ENCODE measurements at regions not wholly inside any gene's neighbourhood (a gene's known extent, or its start where the extent isn't known, plus 50 kb on each side); places are given as distances from the start of the nearest gene placed in this dataset.

- no peak for TF ChIP-seq CTCF (IDR thresholded peaks at IDR 0.05; ENCODE audit: unreplicated experiment)
- H3K27me3 Mint-ChIP-seq (ENCODE audit: insufficient read depth, unreplicated experiment) = no peaks in the 10 kb centered on the region
- H3K4me3 Mint-ChIP-seq (ENCODE audit: unreplicated experiment) = no peak overlapping the region
- ChIA-PET CTCF (no interaction called here), POLR2A (interaction anchor here (0.6 kb wide), 1 partner anchor 84 kb away, joined by 3 read pairs; no protein-coding TSS in a partner anchor)
- peak; percentile 39 for DNase-seq (ENCODE audit: unreplicated experiment)
- H3K36me3 Mint-ChIP-seq (ENCODE audit: insufficient read depth, unreplicated experiment) = no peaks in the 10 kb centered on the region
- H3K9me3 Mint-ChIP-seq (ENCODE audit: unreplicated experiment) = no peaks in the 10 kb centered on the region
- no TSS peak for BruUV-seq (replicated peaks)
- intact Hi-C loops (cut with micrococcal nuclease) = no loop called here
- H3K4me1 Mint-ChIP-seq (ENCODE audit: insufficient read depth, unreplicated experiment) = peaks cover 23% of the 10 kb centered on the region
- H3K27ac Mint-ChIP-seq (ENCODE audit: low read depth, unreplicated experiment) = peak overlapping the region; percentile 28
These were observed 178.0 kb upstream of the GLI3 start for GRCh38 chr7:42414941-42415505.

GRCh38 chr7:42414028-42414427 lies 177.0 kb upstream of the GLI3 start:
- intact Hi-C loops (cut with micrococcal nuclease) = no loop called here
- Mint-ChIP-seq H3K27ac (ENCODE audit: low read depth, unreplicated experiment) (peak overlapping the region; percentile 28), H3K4me3 (ENCODE audit: unreplicated experiment) (no peak overlapping the region), H3K9me3 (ENCODE audit: unreplicated experiment) (no peaks in the 10 kb centered on the region), H3K27me3 (ENCODE audit: insufficient read depth, unreplicated experiment) (no peaks in the 10 kb centered on the region), H3K36me3 (ENCODE audit: insufficient read depth, unreplicated experiment) (no peaks in the 10 kb centered on the region), H3K4me1 (ENCODE audit: insufficient read depth, unreplicated experiment) (peaks cover 23% of the 10 kb centered on the region)
- ChIA-PET POLR2A (no interaction called here), CTCF (no interaction called here)
- no TSS peak for BruUV-seq (replicated peaks)
- peak; percentile 53 for DNase-seq (ENCODE audit: unreplicated experiment)
- TF ChIP-seq CTCF (IDR thresholded peaks at IDR 0.05; ENCODE audit: unreplicated experiment) = no peak

DNA sequence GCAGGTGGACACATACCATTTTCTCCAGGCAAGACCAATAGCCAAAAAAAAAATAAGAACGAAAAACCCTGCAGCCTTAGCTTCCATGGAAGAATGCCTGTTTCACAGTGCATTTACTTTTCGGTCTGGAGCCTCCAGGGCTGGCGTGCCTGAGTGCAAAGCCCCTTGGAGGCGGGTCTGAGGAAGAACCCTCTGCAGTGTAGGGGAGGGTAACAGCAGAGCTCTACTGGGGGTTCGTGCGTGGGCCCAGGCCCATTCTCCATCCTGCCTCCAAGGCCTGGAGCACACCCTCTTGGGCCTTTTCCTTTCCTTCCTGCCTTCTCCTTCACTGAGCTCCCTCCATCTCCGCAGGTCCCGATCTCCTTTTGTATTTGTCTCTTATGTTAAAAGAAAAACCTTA lies 172.3 kb upstream of the GLI3 start:
- ChIA-PET POLR2A (interaction anchor here (0.6 kb wide), 1 partner anchor 95 kb away, joined by 3 read pairs; no protein-coding TSS in a partner anchor), CTCF (interaction anchor here (0.6 kb wide), 2 partner anchors 429 to 705 kb away, joined by 3 read pairs; no protein-coding TSS in a partner anchor)
- peaks cover 11% of the 10 kb centered on the region for H3K4me1 Mint-ChIP-seq (ENCODE audit: insufficient read depth, unreplicated experiment)
- BruUV-seq (replicated peaks) = no TSS peak
- H3K27ac Mint-ChIP-seq (ENCODE audit: low read depth, unreplicated experiment) = no peak overlapping the region
- H3K27me3 Mint-ChIP-seq (ENCODE audit: insufficient read depth, unreplicated experiment) = no peaks in the 10 kb centered on the region
- no peak for TF ChIP-seq CTCF (IDR thresholded peaks at IDR 0.05; ENCODE audit: unreplicated experiment)
- intact Hi-C loops (cut with micrococcal nuclease) = no loop called here
- no peaks in the 10 kb centered on the region for H3K9me3 Mint-ChIP-seq (ENCODE audit: unreplicated experiment)
- no peaks in the 10 kb centered on the region for H3K36me3 Mint-ChIP-seq (ENCODE audit: insufficient read depth, unreplicated experiment)
- no peak overlapping the region for H3K4me3 Mint-ChIP-seq (ENCODE audit: unreplicated experiment)
- DNase-seq (ENCODE audit: unreplicated experiment) = no peak

DNA sequence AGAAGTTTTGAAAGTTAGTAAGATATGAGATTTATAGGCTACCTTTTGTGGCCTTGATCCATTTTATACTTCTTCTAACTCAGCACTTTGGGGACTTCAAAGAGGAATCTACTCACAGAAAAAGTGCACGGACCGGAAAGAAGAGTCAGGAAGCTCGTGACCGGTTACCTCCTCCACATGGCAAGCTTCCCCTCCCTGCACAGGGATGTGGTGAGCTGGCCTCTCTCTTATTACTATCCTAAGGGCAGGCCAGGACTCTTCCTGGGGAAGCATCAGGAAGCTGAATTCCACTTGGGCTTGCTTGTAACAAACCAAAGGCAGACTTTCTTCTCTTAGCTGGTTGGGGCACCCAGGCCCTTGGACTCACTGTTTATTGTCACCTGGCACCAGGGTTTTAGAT lies 170.8 kb upstream of the GLI3 start:
- no peaks in the 10 kb centered on the region for H3K36me3 Mint-ChIP-seq (ENCODE audit: insufficient read depth, unreplicated experiment)
- H3K4me3 Mint-ChIP-seq (ENCODE audit: unreplicated experiment) = no peak overlapping the region
- peak; percentile 3 for DNase-seq (ENCODE audit: unreplicated experiment)
- TF ChIP-seq CTCF (IDR thresholded peaks at IDR 0.05; ENCODE audit: unreplicated experiment) = no peak
- H3K27ac Mint-ChIP-seq (ENCODE audit: low read depth, unreplicated experiment) = no peak overlapping the region
- H3K4me1 Mint-ChIP-seq (ENCODE audit: insufficient read depth, unreplicated experiment) = no peaks in the 10 kb centered on the region
- intact Hi-C loops (cut with micrococcal nuclease) = no loop called here
- ChIA-PET CTCF (no interaction called here), POLR2A (interaction anchor here (0.6 to 0.9 kb wide), 2 partner anchors 9 to 107 kb away, joined by 3 read pairs; no protein-coding TSS in a partner anchor)
- no TSS peak for BruUV-seq (replicated peaks)
- H3K9me3 Mint-ChIP-seq (ENCODE audit: unreplicated experiment) = no peaks in the 10 kb centered on the region
- H3K27me3 Mint-ChIP-seq (ENCODE audit: insufficient read depth, unreplicated experiment) = no peaks in the 10 kb centered on the region
